ENCODE measurements at regions not wholly inside any gene's neighbourhood (a gene's known extent, or its start where the extent isn't known, plus 50 kb on each side); places are given as distances from the start of the nearest gene placed in this dataset.

DNA sequence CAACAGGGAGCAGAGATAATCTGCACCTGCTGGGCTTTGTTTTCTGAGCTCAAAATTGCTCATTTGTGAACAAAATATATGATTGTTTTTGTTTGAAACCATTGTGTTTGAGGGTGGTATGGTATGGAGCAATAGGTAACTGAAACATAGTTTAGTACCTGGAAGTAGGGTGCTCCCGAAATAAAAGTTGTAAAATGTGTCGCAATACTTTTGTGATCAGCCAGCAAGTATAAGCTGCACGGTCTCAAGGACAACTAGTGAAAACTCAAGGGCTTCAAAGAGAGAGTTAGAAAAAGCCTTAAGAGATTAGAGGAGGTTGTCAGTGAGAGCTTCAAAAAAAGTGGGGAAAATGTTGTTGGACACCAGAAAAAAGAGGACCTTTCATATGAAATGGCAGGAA lies 579.8 kb upstream of the POU3F2 start:
- TF ChIP-seq CTCF (IDR thresholded peaks at IDR 0.05; ENCODE audit: insufficient read depth, low read depth, low read length) (no peak), EZH2 (IDR thresholded peaks at IDR 0.05; ENCODE audit: insufficient read depth, low read length) (no peak)
